B cell (primary cell): ENCODE measurements at regions not wholly inside any gene's neighbourhood (a gene's known extent, or its start where the extent isn't known, plus 50 kb on each side); places are given as distances from the start of the nearest gene placed in this dataset.

Experiments
- ATAC-seq: fragments of 200-7000 bp; cut with Tn5 transposase; one replicate; pipeline ENCODE4 v1.10.0; 2021; ENCODE audit warnings: low read depth, mild to moderate bottlenecking, moderate number of reproducible peaks, moderate library complexity
- CTCF ChIA-PET: fragments of 350-600 bp; sonication (Branson Sonifier 250); formaldehyde crosslinking; loops from one replicate; lab custom pipeline; 2021; ENCODE audit warnings: antibody characterized with exemption, inconsistent platforms; lab: Charles Lee
- POLR2A ChIA-PET: fragments of 350-600 bp; sonication (Branson Sonifier 250); formaldehyde crosslinking; loops from one replicate; lab custom pipeline; 2021; ENCODE audit warnings: antibody characterized with exemption; lab: Charles Lee
- DNase-seq: peaks from one replicate; pipeline ENCODE4 v3.0.0; 2013
- H2AFZ ChIP-seq: 2 replicates; pipeline ENCODE4 v1.6.1; 2012; ENCODE audit warnings: mild to moderate bottlenecking, low read depth, low read length; ENCODE audit not compliant: insufficient read depth, poor library complexity, severe bottlenecking
- H3K27ac ChIP-seq, 2 donors: 1 replicate in 1 of 2; 2 replicates in 1 of 2; pipeline ENCODE4 v1.5.1; 2012 to 2013; ENCODE audit warnings: low read length in 2 of 2, mild to moderate bottlenecking in 2 of 2, moderate library complexity in 1 of 2
- H3K27me3 ChIP-seq, 4 experiments: fragments of 200-600 bp in 1 of 4; sonication (generic) in 1 of 4; replicated peaks in 1 of 4; 1 replicate in 2 of 4; 2 replicates in 2 of 4; pipeline versions ENCODE4 v1.6.1 to v1.7.0; 2013 to 2016; ENCODE audit warnings: low read length in 3 of 4, mild to moderate bottlenecking in 2 of 4, mixed read lengths in 1 of 4, moderate library complexity in 1 of 4; ENCODE audit not compliant: insufficient read depth in 4 of 4, control insufficient read depth in 3 of 4; ENCODE audit errors: control extremely low read depth in 1 of 4
- H3K36me3 ChIP-seq, 2 experiments: replicated peaks in 1 of 2; 1 replicate in 1 of 2; 2 replicates in 1 of 2; pipeline versions ENCODE4 v1.6.1 to v1.7.1; 2013; ENCODE audit warnings: low read length in 1 of 2; ENCODE audit not compliant: insufficient read depth in 2 of 2, control insufficient read depth in 1 of 2; ENCODE audit errors: control extremely low read depth in 1 of 2, extremely low read depth in 1 of 2
- H3K4me1 ChIP-seq, 2 donors: fragments of 200-600 bp in 1 of 2; sonication (generic) in 1 of 2; 1 replicate in 1 of 2; 2 replicates in 1 of 2; pipeline versions ENCODE4 v1.5.1 to v1.6.1; 2013 to 2017; ENCODE audit warnings: low read length in 2 of 2; ENCODE audit not compliant: control insufficient read depth in 2 of 2, insufficient read depth in 2 of 2
- H3K4me2 ChIP-seq: replicated peaks from 2 replicates; pipeline ENCODE3; 2012; ENCODE audit warnings: mild to moderate bottlenecking, low read depth, low read length; ENCODE audit not compliant: poor library complexity, severe bottlenecking
- H3K4me3 ChIP-seq, 5 experiments: fragments of 200-600 bp in 1 of 5; sonication (generic) in 1 of 5; 1 replicate in 3 of 5; 2 replicates in 2 of 5; pipeline versions ENCODE4 v1.5.1 to v1.7.0; 2011 to 2016; ENCODE audit warnings: low read length in 4 of 5, mild to moderate bottlenecking in 4 of 5, low read depth in 2 of 5, control low read depth in 1 of 5, moderate library complexity in 1 of 5; ENCODE audit not compliant: insufficient read depth in 1 of 5; ENCODE audit errors: control extremely low read depth in 1 of 5, extremely low read depth in 1 of 5
- H3K79me2 ChIP-seq: fragments of 200-600 bp; sonication (generic); one replicate; pipeline ENCODE4 v1.6.0; 2016; ENCODE audit warnings: low read length; ENCODE audit not compliant: control insufficient read depth, insufficient read depth
- H3K9ac ChIP-seq: fragments of 200-600 bp; sonication (generic); 2 replicates; pipeline ENCODE4 v1.6.1; 2017; ENCODE audit warnings: mild to moderate bottlenecking, low read length, moderate library complexity
- H3K9me3 ChIP-seq, 3 donors: one replicate each; pipeline versions ENCODE4 v1.6.1 to v1.7.1; 2013; ENCODE audit warnings: low read length in 2 of 3; ENCODE audit not compliant: control insufficient read depth in 2 of 3, insufficient read depth in 1 of 3; ENCODE audit errors: control extremely low read depth in 1 of 3
- H4K20me1 ChIP-seq: 2 replicates; pipeline ENCODE4 v1.6.0; 2012; ENCODE audit warnings: mild to moderate bottlenecking, low read length; ENCODE audit not compliant: insufficient read depth, control insufficient read depth, poor library complexity, severe bottlenecking
- H3K27ac Mint-ChIP-seq: one replicate; pipeline ENCODE4 v1.8.0; 2021; ENCODE audit warnings: mixed read lengths
- H3K27me3 Mint-ChIP-seq: one replicate; pipeline ENCODE4 v1.8.0; 2021; ENCODE audit warnings: mixed read lengths
- H3K4me1 Mint-ChIP-seq: one replicate; pipeline ENCODE4 v1.8.0; 2021; ENCODE audit warnings: mixed read lengths
- H3K4me3 Mint-ChIP-seq: one replicate; pipeline ENCODE4 v1.8.0; 2021; ENCODE audit warnings: mixed read lengths
- H3K9me3 Mint-ChIP-seq: one replicate; pipeline ENCODE4 v1.8.0; 2022; ENCODE audit warnings: mixed read lengths; ENCODE audit not compliant: insufficient read depth
- EZH2 ChIP-seq: IDR thresholded peaks from 2 replicates; pipeline ENCODE4 v1.6.1; 2012; ENCODE audit warnings: borderline replicate concordance, low read depth, mild to moderate bottlenecking, moderate library complexity, low read length; ENCODE audit not compliant: insufficient read depth, poor library complexity, severe bottlenecking
- WGBS: methylation state at CpG from one replicate; pipeline ENCODE4 v1.1.5; 2013; ENCODE audit warnings: missing lambda C conversion rate; ENCODE audit not compliant: insufficient coverage; 5-methylcytosine and 5-hydroxymethylcytosine counted together
- intact Hi-C: fragments of 100-400 bp; cut with micrococcal nuclease; formaldehyde crosslinking; loops from one replicate; pipeline ENCODE4 v1.10.0; 2022
- TF ChIP-seq, protein P1 (sequence below): fragments of 200-600 bp; IDR thresholded peaks from one replicate; pipeline ENCODE4 v1.8.0; 2022; ENCODE audit warnings: antibody characterized with exemption, mild to moderate bottlenecking

GRCh38 chr3:67710396-67710795 is 56.0 kb upstream of the SUCLG2 start:
- peaks cover 5% of the 10 kb centered on the region for H3K27me3 Mint-ChIP-seq
- H3K4me1 Mint-ChIP-seq: no peaks in the 10 kb centered on the region
- H2AFZ ChIP-seq: no peak overlapping the region
- ChIA-PET CTCF (no interaction called here), POLR2A (no interaction called here)
- no peak overlapping the region for H3K9ac ChIP-seq
- H4K20me1 ChIP-seq: no peaks in the 10 kb centered on the region
- intact Hi-C loops: no loop called here
- H3K4me1 ChIP-seq: no peaks in the 10 kb centered on the region
- peaks cover 0 to 2% (median 1%) of the 10 kb centered on the region in 3 donors for H3K9me3 ChIP-seq
- H3K4me2 ChIP-seq: no peak overlapping the region
- peaks cover 4% of the 10 kb centered on the region for H3K9me3 Mint-ChIP-seq
- H3K4me3 ChIP-seq: no peak overlapping the region
- no peak for ATAC-seq
- H3K27me3 ChIP-seq: no peaks in the 10 kb centered on the region
- H3K79me2 ChIP-seq: no peaks in the 10 kb centered on the region
- no peak overlapping the region for H3K27ac Mint-ChIP-seq
- H3K4me3 Mint-ChIP-seq: no peak overlapping the region
- DNase-seq: no peak
- no peak overlapping the region for H3K27ac ChIP-seq
- TF ChIP-seq, protein P1, sequence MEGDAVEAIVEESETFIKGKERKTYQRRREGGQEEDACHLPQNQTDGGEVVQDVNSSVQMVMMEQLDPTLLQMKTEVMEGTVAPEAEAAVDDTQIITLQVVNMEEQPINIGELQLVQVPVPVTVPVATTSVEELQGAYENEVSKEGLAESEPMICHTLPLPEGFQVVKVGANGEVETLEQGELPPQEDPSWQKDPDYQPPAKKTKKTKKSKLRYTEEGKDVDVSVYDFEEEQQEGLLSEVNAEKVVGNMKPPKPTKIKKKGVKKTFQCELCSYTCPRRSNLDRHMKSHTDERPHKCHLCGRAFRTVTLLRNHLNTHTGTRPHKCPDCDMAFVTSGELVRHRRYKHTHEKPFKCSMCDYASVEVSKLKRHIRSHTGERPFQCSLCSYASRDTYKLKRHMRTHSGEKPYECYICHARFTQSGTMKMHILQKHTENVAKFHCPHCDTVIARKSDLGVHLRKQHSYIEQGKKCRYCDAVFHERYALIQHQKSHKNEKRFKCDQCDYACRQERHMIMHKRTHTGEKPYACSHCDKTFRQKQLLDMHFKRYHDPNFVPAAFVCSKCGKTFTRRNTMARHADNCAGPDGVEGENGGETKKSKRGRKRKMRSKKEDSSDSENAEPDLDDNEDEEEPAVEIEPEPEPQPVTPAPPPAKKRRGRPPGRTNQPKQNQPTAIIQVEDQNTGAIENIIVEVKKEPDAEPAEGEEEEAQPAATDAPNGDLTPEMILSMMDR: no peak
- no peak for TF ChIP-seq EZH2
- no peaks in the 10 kb centered on the region for H3K36me3 ChIP-seq

DNA sequence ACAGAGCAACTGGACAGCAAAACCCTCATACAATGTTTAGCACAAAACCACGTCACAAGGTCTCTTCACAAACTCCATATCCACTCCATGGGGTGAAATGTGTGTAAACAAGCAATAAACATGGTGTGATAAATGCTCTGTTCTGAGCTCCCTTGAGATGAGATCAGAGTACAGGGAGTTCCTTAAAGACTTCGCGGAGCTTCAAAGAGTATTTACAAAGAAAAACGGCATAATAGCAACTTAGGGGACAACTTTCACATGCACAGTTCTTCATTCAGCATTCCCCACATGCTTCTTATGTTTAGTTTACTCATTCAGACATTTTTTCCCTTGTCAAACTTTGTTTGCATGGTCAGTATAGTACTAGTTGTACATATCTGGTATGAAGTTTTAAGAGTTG is 52.5 kb upstream of the SUCLG2 start:
- DNase-seq (no peak), ATAC-seq (no peak)
- CTCF ChIA-PET: no interaction called here
- TF ChIP-seq, protein P1: no peak
- no peak for TF ChIP-seq EZH2
- peaks cover 8% of the 10 kb centered on the region for H3K4me1 Mint-ChIP-seq
- no peak overlapping the region for H3K27ac Mint-ChIP-seq
- WGBS: 81% methylated on average over 3 of the region's 4 CpGs
- peaks cover 6% of the 10 kb centered on the region in 2 donors for H3K4me1 ChIP-seq
- peaks cover 5% of the 10 kb centered on the region for H3K27me3 Mint-ChIP-seq
- no peak overlapping the region for H2AFZ ChIP-seq
- POLR2A ChIA-PET: interaction anchor here (0.5 kb wide), 1 partner anchor 22 kb away, joined by 3 read pairs; no protein-coding TSS in a partner anchor
- H3K27ac ChIP-seq: no peak overlapping the region
- H3K4me3 Mint-ChIP-seq: no peak overlapping the region
- H3K36me3 ChIP-seq: no peaks in the 10 kb centered on the region
- no peak overlapping the region for H3K9ac ChIP-seq
- peaks cover 0 to 2% (median 1%) of the 10 kb centered on the region in 3 donors for H3K9me3 ChIP-seq
- no peaks in the 10 kb centered on the region for H3K27me3 ChIP-seq
- no peak overlapping the region for H3K4me2 ChIP-seq
- H3K4me3 ChIP-seq: no peak overlapping the region
- peaks cover 4% of the 10 kb centered on the region for H3K9me3 Mint-ChIP-seq
- H4K20me1 ChIP-seq: no peaks in the 10 kb centered on the region
- no peaks in the 10 kb centered on the region for H3K79me2 ChIP-seq
- intact Hi-C loops: no loop called here
